GM12891 (cell line): ENCODE measurements at regions not wholly inside any gene's neighbourhood (a gene's known extent, or its start where the extent isn't known, plus 50 kb on each side); places are given as distances from the start of the nearest gene placed in this dataset.
"Not testable (repeated sequence)": the region's sequence is repeated elsewhere in the genome, so short reads cannot be mapped to it uniquely, and the experiment has no call there.

Source experiments
- DNase-seq: peaks from one replicate; pipeline ENCODE4 v3.0.0; 2011; ENCODE audit warnings: low spot score; ENCODE audit not compliant: insufficient read length
- FAIRE-seq: peaks from 2 replicates; lab custom pipeline; 2011; peaks lifted over from hg19 to GRCh38; lab: Jason Lieb, UNC
- PAX5 ChIP-seq: IDR thresholded peaks from 2 replicates; pipeline ENCODE4 v1.6.1; 2011; ENCODE audit warnings: low read length, moderate library complexity, mild to moderate bottlenecking; ENCODE audit not compliant: insufficient read depth, severe bottlenecking
- POLR2A ChIP-seq: IDR thresholded peaks from 2 replicates; pipeline ENCODE4 v1.6.1; 2011; ENCODE audit warnings: low read depth, low read length, control low read depth
- POLR2AphosphoS5 ChIP-seq: IDR thresholded peaks from 2 replicates; pipeline ENCODE4 v1.6.1; 2011; ENCODE audit warnings: low read depth, low read length, control low read depth
- POU2F2 ChIP-seq: IDR thresholded peaks from 2 replicates; pipeline ENCODE4 v1.6.1; 2011; ENCODE audit warnings: low read depth, mild to moderate bottlenecking, control low read depth, low read length, moderate library complexity
- SPI1 ChIP-seq: IDR thresholded peaks from 2 replicates; pipeline ENCODE4 v1.6.1; 2011; ENCODE audit warnings: low read depth, low read length, control low read depth
- TAF1 ChIP-seq: IDR thresholded peaks from 2 replicates; pipeline ENCODE4 v1.6.1; 2011; ENCODE audit warnings: low read depth, low read length, control low read depth

GRCh38 chr13:111064661-111065060 lies 50.4 kb upstream of the ARHGEF7 start:
- TF ChIP-seq TAF1, result no peak
- no peak for TF ChIP-seq POU2F2
- no peak for TF ChIP-seq SPI1
- no peak for TF ChIP-seq PAX5
- TF ChIP-seq POLR2A, result no peak
- no peak for TF ChIP-seq POLR2AphosphoS5
- DNase-seq, result no peak
- FAIRE-seq, result no peak

GRCh38 chr13:111062966-111063365 lies 52.1 kb upstream of the ARHGEF7 start:
- DNase-seq, result no peak
- no peak for FAIRE-seq

GRCh38 chr13:111062305-111062704 lies 52.8 kb upstream of the ARHGEF7 start:
- FAIRE-seq (no peak), DNase-seq (no peak)
- TF ChIP-seq PAX5, result no peak
- no peak for TF ChIP-seq POU2F2
- no peak for TF ChIP-seq SPI1
- TF ChIP-seq TAF1, result no peak
- no peak for TF ChIP-seq POLR2AphosphoS5
- TF ChIP-seq POLR2A, result no peak

More at GRCh38 chr13:111062966-111063365, 52.1 kb upstream of the ARHGEF7 start:
- TF ChIP-seq POU2F2 (no peak), POLR2A (no peak), TAF1 (no peak), POLR2AphosphoS5 (no peak), PAX5 (no peak), SPI1 (no peak)

- no peak for TF ChIP-seq TAF1
- TF ChIP-seq POU2F2, result no peak
- no peak for TF ChIP-seq POLR2A
- no peak for TF ChIP-seq POLR2AphosphoS5
- no peak for TF ChIP-seq SPI1
- TF ChIP-seq PAX5, result no peak
- DNase-seq (no peak), FAIRE-seq (no peak)
Observed at GRCh38 chr13:111061358-111062045, 53.6 kb upstream of the ARHGEF7 start.

- TF ChIP-seq SPI1, result no peak
- TF ChIP-seq POLR2A, result no peak
- no peak for TF ChIP-seq TAF1
- TF ChIP-seq PAX5, result no peak
- TF ChIP-seq POU2F2, result no peak
- TF ChIP-seq POLR2AphosphoS5, result no peak
- no peak for FAIRE-seq
- no peak for DNase-seq
Observed at GRCh38 chr13:111060237-111060919, 54.7 kb upstream of the ARHGEF7 start.

GRCh38 chr13:111058796-111059506 lies 56.2 kb upstream of the ARHGEF7 start:
- FAIRE-seq (no peak), DNase-seq (no peak)
- TF ChIP-seq TAF1, result no peak
- TF ChIP-seq POLR2A, result no peak
- no peak for TF ChIP-seq PAX5
- no peak for TF ChIP-seq SPI1
- no peak for TF ChIP-seq POLR2AphosphoS5
- no peak for TF ChIP-seq POU2F2

GRCh38 chr13:111058339-111058738 lies 56.8 kb upstream of the ARHGEF7 start:
- not testable (repeated sequence) for FAIRE-seq, DNase-seq

- not testable (repeated sequence) for FAIRE-seq, DNase-seq
Observed at GRCh38 chr13:111051726-111052232, 63.3 kb upstream of the ARHGEF7 start.

- no peak for TF ChIP-seq POLR2A
- no peak for DNase-seq
- FAIRE-seq, result no peak
Observed at GRCh38 chr13:111051041-111051725, 63.9 kb upstream of the ARHGEF7 start.

- no peak for TF ChIP-seq PAX5
- TF ChIP-seq POLR2A, result no peak
- TF ChIP-seq POU2F2, result no peak
- no peak for TF ChIP-seq TAF1
- no peak for TF ChIP-seq SPI1
- no peak for TF ChIP-seq POLR2AphosphoS5
- DNase-seq, result no peak
- FAIRE-seq, result no peak
Observed at GRCh38 chr13:111050539-111050879, 64.6 kb upstream of the ARHGEF7 start.
